Mammary epithelial cell (primary cell): ENCODE measurements at regions not wholly inside any gene's neighbourhood (a gene's known extent, or its start where the extent isn't known, plus 50 kb on each side); places are given as distances from the start of the nearest gene placed in this dataset.

Experiments
- EZH2 ChIP-seq: IDR thresholded peaks from 2 replicates; pipeline ENCODE4 v1.6.1; 2012; ENCODE audit warnings: low read length, inconsistent platforms, borderline replicate concordance
- TF ChIP-seq, protein P1 (sequence below), 2 donors: IDR thresholded peaks in 1 of 2; conservative IDR thresholded peaks in 1 of 2; 2 replicates each; pipeline ENCODE4 v1.5.1; 2011 to 2012; ENCODE audit warnings: inconsistent platforms in 2 of 2, low read length in 2 of 2, mild to moderate bottlenecking in 2 of 2, control low read depth in 1 of 2, low read depth in 1 of 2; ENCODE audit not compliant: insufficient read depth in 1 of 2; ENCODE audit errors: extremely low read depth in 1 of 2

DNA sequence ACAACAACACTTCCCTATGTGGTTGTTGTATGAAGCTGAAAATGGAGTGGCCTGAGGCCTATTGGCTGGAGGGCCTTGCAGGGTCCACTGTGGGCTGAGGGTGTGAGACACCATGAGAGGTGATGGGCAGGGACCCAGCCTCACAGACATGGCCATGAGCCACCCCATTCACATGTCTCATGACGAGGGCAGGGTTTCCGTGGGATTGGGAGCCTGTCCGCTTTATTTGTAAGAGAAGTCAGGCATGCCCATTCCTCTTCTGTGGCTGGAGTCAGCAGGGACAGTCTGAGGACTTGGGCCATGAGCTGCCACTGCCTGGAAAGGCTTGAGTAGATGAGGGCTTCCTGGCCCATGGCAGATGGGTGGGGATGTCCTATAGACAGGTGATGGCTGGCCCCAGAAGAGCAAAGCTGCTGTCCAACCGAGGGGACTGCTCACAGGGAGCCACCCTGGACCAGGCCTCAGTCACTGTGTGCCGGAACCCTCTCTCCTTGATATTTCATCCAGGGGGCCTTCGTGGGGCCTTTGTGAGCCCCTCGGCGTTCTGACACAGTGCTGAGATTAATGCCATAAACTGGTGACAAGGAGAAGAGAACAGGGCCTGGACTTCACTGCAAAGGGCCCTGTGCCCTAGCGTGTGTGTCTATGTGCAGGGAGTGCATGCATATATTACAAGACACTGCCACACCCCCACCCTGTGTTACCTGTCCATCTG, 971.9 kb downstream of the BRD1 start:
- TF ChIP-seq, protein P1, sequence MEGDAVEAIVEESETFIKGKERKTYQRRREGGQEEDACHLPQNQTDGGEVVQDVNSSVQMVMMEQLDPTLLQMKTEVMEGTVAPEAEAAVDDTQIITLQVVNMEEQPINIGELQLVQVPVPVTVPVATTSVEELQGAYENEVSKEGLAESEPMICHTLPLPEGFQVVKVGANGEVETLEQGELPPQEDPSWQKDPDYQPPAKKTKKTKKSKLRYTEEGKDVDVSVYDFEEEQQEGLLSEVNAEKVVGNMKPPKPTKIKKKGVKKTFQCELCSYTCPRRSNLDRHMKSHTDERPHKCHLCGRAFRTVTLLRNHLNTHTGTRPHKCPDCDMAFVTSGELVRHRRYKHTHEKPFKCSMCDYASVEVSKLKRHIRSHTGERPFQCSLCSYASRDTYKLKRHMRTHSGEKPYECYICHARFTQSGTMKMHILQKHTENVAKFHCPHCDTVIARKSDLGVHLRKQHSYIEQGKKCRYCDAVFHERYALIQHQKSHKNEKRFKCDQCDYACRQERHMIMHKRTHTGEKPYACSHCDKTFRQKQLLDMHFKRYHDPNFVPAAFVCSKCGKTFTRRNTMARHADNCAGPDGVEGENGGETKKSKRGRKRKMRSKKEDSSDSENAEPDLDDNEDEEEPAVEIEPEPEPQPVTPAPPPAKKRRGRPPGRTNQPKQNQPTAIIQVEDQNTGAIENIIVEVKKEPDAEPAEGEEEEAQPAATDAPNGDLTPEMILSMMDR (conservative IDR thresholded peaks at IDR 0.05 in 1 of 2, IDR thresholded peaks at IDR 0.05 in 1 of 2; ENCODE audit: extremely low read depth in 1 of 2, insufficient read depth in 1 of 2, low read depth in 1 of 2, low read length in 2 of 2), result no peak
- TF ChIP-seq EZH2, result no peak
